Erythroblast (primary cell): ENCODE measurements at regions not wholly inside any gene's neighbourhood (a gene's known extent, or its start where the extent isn't known, plus 50 kb on each side); places are given as distances from the start of the nearest gene placed in this dataset.

Experiments used
- GATA1 ChIP-seq: IDR thresholded peaks from 2 replicates; pipeline ENCODE4 v1.6.1; 2011; ENCODE audit warnings: low read depth, mild to moderate bottlenecking, control low read depth, low read length, moderate library complexity
- POLR2A ChIP-seq: IDR thresholded peaks from 2 replicates; pipeline ENCODE4 v1.6.1; 2011; ENCODE audit warnings: mild to moderate bottlenecking, low read length

- no peak for TF ChIP-seq POLR2A
- TF ChIP-seq GATA1: no peak
Measured at GRCh38 chr5:40121236-40121635, 558.5 kb upstream of the PTGER4 start.
